PC-9 (cell line): ENCODE measurements at regions not wholly inside any gene's neighbourhood (a gene's known extent, or its start where the extent isn't known, plus 50 kb on each side); places are given as distances from the start of the nearest gene placed in this dataset.

Source experiments
- BruUV-seq: library from RNA; stranded (reverse); fragments of 400-500 nt; replicated peaks from 2 replicates; lab custom pipeline; 2021; lab: Mats Ljungman, UMichigan
- CTCF ChIA-PET: fragments of 300-600 bp; sonication (Branson Sonifier 250); formaldehyde crosslinking; loops from one replicate; lab custom pipeline; 2022; ENCODE audit warnings: antibody characterized with exemption; lab: Charles Lee
- POLR2A ChIA-PET: fragments of 300-600 bp; sonication (Branson Sonifier 250); formaldehyde crosslinking; loops from one replicate; lab custom pipeline; 2022; ENCODE audit warnings: antibody characterized with exemption; ENCODE audit not compliant: unreplicated experiment; lab: Charles Lee
- DNase-seq, 2 experiments: peaks; one replicate each; pipeline versions ENCODE4 v3.0.0 to v3.0.0-alpha.2; 2015 to 2022; ENCODE audit warnings: mixed read lengths in 1 of 2
- H2AFZ ChIP-seq: fragments of 200-600 bp; sonication (generic); 2 replicates; pipeline ENCODE4 v1.8.1; 2017; ENCODE audit warnings: antibody characterized with exemption
- H3F3A ChIP-seq: fragments of 200-600 bp; sonication (generic); 2 replicates; pipeline ENCODE4 v1.8.1; 2017; ENCODE audit warnings: antibody characterized with exemption, mild to moderate bottlenecking, low read depth; ENCODE audit not compliant: insufficient read depth
- H3K27ac ChIP-seq: fragments of 200-600 bp; sonication (generic); 2 replicates; pipeline ENCODE4 v1.6.1; 2016; ENCODE audit warnings: mixed run types
- H3K27me3 ChIP-seq: fragments of 200-600 bp; sonication (generic); 2 replicates; pipeline ENCODE4 v1.6.1; 2016; ENCODE audit warnings: low read depth, mixed run types; ENCODE audit not compliant: insufficient read depth
- H3K36me3 ChIP-seq: fragments of 200-600 bp; sonication (generic); 2 replicates; pipeline ENCODE4 v1.6.1; 2016; ENCODE audit warnings: low read depth, mixed run types
- H3K4me1 ChIP-seq: fragments of 200-600 bp; sonication (generic); replicated peaks from 2 replicates; pipeline ENCODE4 v1.6.1; 2016; ENCODE audit warnings: mixed run types; ENCODE audit not compliant: insufficient read depth
- H3K4me2 ChIP-seq: fragments of 200-600 bp; sonication (generic); 2 replicates; pipeline ENCODE4 v1.6.1; 2017; ENCODE audit warnings: mixed run types
- H3K4me3 ChIP-seq: fragments of 200-600 bp; sonication (generic); 2 replicates; pipeline ENCODE4 v1.6.1; 2016; ENCODE audit warnings: mixed run types
- H3K79me2 ChIP-seq: fragments of 200-600 bp; sonication (generic); 2 replicates; pipeline ENCODE4 v1.6.1; 2017; ENCODE audit warnings: low read depth, mixed run types
- H3K9me2 ChIP-seq: fragments of 200-600 bp; sonication (generic); 2 replicates; pipeline ENCODE4 v1.8.1; 2017; ENCODE audit warnings: mild to moderate bottlenecking; ENCODE audit not compliant: insufficient read depth
- H3K9me3 ChIP-seq: fragments of 200-600 bp; sonication (generic); 2 replicates; pipeline ENCODE4 v1.8.1; 2016; ENCODE audit warnings: low read depth; ENCODE audit not compliant: insufficient read depth
- H4K20me1 ChIP-seq: fragments of 200-600 bp; sonication (generic); 2 replicates; pipeline ENCODE4 v1.8.1; 2017; ENCODE audit not compliant: insufficient read depth
- EZH2 ChIP-seq: fragments of 200-600 bp; sonication (generic); IDR thresholded peaks from 2 replicates; pipeline ENCODE4 v1.8.0; 2017; ENCODE audit warnings: antibody characterized with exemption, low read depth
- intact Hi-C: fragments of 100-400 bp; cut with micrococcal nuclease; formaldehyde crosslinking; loops from one replicate; pipeline ENCODE4 v1.10.0; 2022; ENCODE audit not compliant: unreplicated experiment
- TF ChIP-seq, protein P1 (sequence below): fragments of 200-600 bp; sonication (generic); conservative IDR thresholded peaks from 2 replicates; pipeline ENCODE4 v1.6.1; 2017; ENCODE audit warnings: mixed run types, antibody characterized with exemption, mild to moderate bottlenecking, moderate library complexity

DNA sequence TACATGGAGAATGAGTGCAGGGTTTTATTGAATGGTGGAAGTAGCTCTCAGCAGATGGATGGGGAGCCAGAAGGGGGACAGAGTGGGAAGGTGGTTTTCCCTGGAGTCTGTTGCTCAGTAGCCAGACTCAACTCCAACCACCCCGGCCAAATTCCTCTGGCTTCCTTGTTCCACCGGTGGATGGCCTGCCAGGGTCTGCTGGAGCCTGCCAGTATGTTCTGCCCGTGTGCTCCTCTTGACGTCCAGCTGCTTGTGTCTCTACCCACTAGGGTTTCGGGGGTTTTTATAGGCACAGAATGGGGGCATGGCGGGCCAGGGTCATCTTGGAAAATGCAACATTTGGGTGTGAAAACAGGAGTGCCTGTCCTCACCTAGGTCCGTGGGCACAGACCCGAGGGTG lies 51.4 kb upstream of the KLF9 start:
- no peak overlapping the region for H3K27ac ChIP-seq
- H3K79me2 ChIP-seq, result no peaks in the 10 kb centered on the region
- no peaks in the 10 kb centered on the region for H3K27me3 ChIP-seq
- no peak overlapping the region for H3K4me2 ChIP-seq
- H3K9me2 ChIP-seq, result no peaks in the 10 kb centered on the region
- H3F3A ChIP-seq, result no peaks in the 10 kb centered on the region
- intact Hi-C loops, result no loop called here
- H4K20me1 ChIP-seq, result no peaks in the 10 kb centered on the region
- POLR2A ChIA-PET, result interaction anchor here (0.6 kb wide), 1 partner anchor 14 kb away, joined by 9 read pairs; no protein-coding TSS in a partner anchor
- no peaks in the 10 kb centered on the region for H3K4me1 ChIP-seq
- DNase-seq, result no peak
- BruUV-seq, result no TSS peak
- H3K9me3 ChIP-seq, result no peaks in the 10 kb centered on the region
- CTCF ChIA-PET, result no interaction called here
- TF ChIP-seq EZH2, result no peak
- TF ChIP-seq, protein P1, sequence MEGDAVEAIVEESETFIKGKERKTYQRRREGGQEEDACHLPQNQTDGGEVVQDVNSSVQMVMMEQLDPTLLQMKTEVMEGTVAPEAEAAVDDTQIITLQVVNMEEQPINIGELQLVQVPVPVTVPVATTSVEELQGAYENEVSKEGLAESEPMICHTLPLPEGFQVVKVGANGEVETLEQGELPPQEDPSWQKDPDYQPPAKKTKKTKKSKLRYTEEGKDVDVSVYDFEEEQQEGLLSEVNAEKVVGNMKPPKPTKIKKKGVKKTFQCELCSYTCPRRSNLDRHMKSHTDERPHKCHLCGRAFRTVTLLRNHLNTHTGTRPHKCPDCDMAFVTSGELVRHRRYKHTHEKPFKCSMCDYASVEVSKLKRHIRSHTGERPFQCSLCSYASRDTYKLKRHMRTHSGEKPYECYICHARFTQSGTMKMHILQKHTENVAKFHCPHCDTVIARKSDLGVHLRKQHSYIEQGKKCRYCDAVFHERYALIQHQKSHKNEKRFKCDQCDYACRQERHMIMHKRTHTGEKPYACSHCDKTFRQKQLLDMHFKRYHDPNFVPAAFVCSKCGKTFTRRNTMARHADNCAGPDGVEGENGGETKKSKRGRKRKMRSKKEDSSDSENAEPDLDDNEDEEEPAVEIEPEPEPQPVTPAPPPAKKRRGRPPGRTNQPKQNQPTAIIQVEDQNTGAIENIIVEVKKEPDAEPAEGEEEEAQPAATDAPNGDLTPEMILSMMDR, result no peak
- no peaks in the 10 kb centered on the region for H3K36me3 ChIP-seq
- no peak overlapping the region for H2AFZ ChIP-seq
- H3K4me3 ChIP-seq, result no peak overlapping the region

GRCh38 chr9:70465398-70465797 lies 50.9 kb upstream of the KLF9 start:
- TF ChIP-seq EZH2, result no peak
- Histone ChIP-seq H3K4me1 (no peaks in the 10 kb centered on the region), H3K36me3 (no peaks in the 10 kb centered on the region), H3K4me3 (no peak overlapping the region), H3F3A (no peaks in the 10 kb centered on the region), H3K27ac (no peak overlapping the region), H4K20me1 (no peaks in the 10 kb centered on the region), H3K27me3 (no peaks in the 10 kb centered on the region), H3K4me2 (no peak overlapping the region), H2AFZ (no peak overlapping the region), H3K9me2 (no peaks in the 10 kb centered on the region), H3K9me3 (no peaks in the 10 kb centered on the region), H3K79me2 (no peaks in the 10 kb centered on the region)
- no TSS peak for BruUV-seq
- POLR2A ChIA-PET, result no interaction called here
- no peak for DNase-seq
- CTCF ChIA-PET, result no interaction called here
- intact Hi-C loops, result no loop called here
